ENCODE measurements at regions not wholly inside any gene's neighbourhood (a gene's known extent, or its start where the extent isn't known, plus 50 kb on each side); places are given as distances from the start of the nearest gene placed in this dataset.

DNA sequence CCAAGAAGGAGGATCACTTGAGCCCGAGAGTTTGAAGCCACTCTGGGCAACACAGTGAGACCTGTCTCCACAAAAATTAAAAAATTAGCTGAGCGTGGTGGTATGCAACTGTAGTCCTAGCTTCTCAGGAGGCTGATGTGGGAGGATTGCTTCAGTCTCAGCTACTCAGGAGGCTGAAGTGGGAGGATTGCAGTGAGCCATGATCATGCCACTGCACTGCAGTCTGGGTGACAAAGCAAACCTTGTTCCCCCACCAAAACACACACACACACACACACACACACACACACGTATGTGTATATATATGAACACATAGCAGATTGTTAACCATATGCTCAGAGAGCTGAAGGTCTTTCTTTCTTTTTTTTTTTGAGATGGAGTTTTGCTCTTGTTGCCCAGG lies 157.5 kb upstream of the MAST4 start (continued):
- TF ChIP-seq SIN3A (conservative IDR thresholded peaks at IDR 0.05 in 1 of 2, IDR thresholded peaks at IDR 0.05 in 1 of 2; ENCODE audit: low read depth in 1 of 2, low read length in 2 of 2) (no peak), SP1 (IDR thresholded peaks at IDR 0.05; ENCODE audit: low read depth, low read length) (no peak), KDM5A (IDR thresholded peaks at IDR 0.05; ENCODE audit: low read length) (no peak), POLR2A (IDR thresholded peaks at IDR 0.05; ENCODE audit: control extremely low read depth in 1 of 2, low read depth in 2 of 2, low read length in 2 of 2) (no peak), CHD2 (IDR thresholded peaks at IDR 0.05; ENCODE audit: low read length) (no peak)
- TF ChIP-seq, protein P1, sequence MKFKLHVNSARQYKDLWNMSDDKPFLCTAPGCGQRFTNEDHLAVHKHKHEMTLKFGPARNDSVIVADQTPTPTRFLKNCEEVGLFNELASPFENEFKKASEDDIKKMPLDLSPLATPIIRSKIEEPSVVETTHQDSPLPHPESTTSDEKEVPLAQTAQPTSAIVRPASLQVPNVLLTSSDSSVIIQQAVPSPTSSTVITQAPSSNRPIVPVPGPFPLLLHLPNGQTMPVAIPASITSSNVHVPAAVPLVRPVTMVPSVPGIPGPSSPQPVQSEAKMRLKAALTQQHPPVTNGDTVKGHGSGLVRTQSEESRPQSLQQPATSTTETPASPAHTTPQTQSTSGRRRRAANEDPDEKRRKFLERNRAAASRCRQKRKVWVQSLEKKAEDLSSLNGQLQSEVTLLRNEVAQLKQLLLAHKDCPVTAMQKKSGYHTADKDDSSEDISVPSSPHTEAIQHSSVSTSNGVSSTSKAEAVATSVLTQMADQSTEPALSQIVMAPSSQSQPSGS (IDR thresholded peaks at IDR 0.05; ENCODE audit: low read length): no peak
